ENCODE measurements at regions not wholly inside any gene's neighbourhood (a gene's known extent, or its start where the extent isn't known, plus 50 kb on each side); places are given as distances from the start of the nearest gene placed in this dataset.

DNA sequence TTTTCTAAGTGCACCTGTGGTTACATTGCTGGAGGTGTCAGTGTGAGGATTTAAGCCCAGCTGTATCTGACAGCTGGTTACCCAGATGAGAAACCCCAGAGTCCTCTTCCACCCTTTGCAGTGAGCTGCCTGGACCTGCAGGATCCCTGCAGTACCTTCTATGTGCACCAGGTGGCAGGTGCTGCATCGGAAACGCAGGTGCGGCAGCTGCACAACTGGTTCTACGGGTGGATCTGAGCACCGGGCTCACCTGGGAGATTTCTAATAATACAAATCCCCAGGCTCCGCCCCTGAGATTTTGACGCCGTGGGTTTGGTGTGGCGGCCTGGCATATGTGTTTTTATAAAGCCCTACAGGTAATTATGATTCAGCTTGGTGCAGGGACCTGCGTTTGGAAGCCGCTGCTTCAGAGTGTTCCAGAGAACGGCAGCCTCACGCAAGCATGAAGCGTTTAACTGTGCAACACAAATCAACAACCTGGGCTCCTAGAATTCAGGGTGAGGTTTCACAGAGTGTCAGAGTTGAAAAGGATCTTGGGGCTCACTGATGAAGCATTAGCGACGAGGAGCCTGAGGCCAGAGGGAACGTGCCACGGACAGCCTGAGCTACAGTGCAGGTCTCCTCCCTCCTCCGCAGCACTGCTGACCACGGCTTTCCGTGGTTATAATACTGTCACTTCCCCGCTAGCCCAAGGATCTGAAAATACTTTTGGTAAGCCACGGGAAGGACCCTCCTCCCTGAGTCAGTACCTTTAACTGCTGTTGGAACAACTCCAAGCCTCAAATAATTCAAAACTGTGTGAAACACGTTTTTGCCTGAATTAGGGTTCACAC is 96.7 kb upstream of the TRABD2B start (continued):
- TF ChIP-seq, protein P1, sequence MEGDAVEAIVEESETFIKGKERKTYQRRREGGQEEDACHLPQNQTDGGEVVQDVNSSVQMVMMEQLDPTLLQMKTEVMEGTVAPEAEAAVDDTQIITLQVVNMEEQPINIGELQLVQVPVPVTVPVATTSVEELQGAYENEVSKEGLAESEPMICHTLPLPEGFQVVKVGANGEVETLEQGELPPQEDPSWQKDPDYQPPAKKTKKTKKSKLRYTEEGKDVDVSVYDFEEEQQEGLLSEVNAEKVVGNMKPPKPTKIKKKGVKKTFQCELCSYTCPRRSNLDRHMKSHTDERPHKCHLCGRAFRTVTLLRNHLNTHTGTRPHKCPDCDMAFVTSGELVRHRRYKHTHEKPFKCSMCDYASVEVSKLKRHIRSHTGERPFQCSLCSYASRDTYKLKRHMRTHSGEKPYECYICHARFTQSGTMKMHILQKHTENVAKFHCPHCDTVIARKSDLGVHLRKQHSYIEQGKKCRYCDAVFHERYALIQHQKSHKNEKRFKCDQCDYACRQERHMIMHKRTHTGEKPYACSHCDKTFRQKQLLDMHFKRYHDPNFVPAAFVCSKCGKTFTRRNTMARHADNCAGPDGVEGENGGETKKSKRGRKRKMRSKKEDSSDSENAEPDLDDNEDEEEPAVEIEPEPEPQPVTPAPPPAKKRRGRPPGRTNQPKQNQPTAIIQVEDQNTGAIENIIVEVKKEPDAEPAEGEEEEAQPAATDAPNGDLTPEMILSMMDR (conservative IDR thresholded peaks at IDR 0.05; ENCODE audit: low read depth, low read length) = peak; percentile 38; the same call in 1 of the 2 replicates

DNA sequence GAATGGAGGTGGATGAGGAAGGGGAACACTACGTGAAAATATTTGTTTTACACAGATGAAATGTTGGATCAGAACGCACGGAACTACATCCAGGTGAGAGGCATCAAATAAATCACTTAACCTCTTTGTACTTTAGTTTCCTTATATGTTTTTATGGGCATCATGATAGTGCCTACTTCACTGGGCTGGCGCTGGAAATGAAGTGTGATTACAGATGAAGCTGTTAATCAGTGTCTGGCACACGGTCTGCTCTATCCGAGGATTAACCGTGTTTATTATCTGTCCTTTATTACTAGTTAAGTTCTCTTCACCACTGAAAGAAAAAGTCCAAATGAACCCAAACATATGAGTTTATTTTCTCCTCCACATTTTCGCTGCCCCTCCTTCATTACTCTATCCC is 96.0 kb upstream of the TRABD2B start:
- BruUV-seq (replicated peaks) = no TSS peak
- no peaks in the 10 kb centered on the region for H3K27me3 ChIP-seq (ENCODE audit: control insufficient read depth, insufficient read depth, low read length)
- no peak overlapping the region for H2AK5ac ChIP-seq (ENCODE audit: low read depth, low read length)
- no peak overlapping the region for H3K9ac ChIP-seq (ENCODE audit: low read depth, low read length)
- H3K27ac ChIP-seq (ENCODE audit: insufficient read depth, low read length) = no peak overlapping the region
- ChIA-PET POLR2A (ENCODE audit: unreplicated experiment) (no interaction called here), CTCF (no interaction called here)
- H4K20me1 ChIP-seq (ENCODE audit: insufficient read depth, low read length) = no peaks in the 10 kb centered on the region
- H4K8ac ChIP-seq (ENCODE audit: low read depth in 2 of 2, low read length in 2 of 2) = no peak overlapping the region
- no peak overlapping the region for H3K4me3 ChIP-seq (ENCODE audit: insufficient read depth, low read depth, low read length)
- no peak for DNase-seq
- H2AFZ ChIP-seq (replicated peaks; ENCODE audit: low read length, poor library complexity) = no peak overlapping the region
- H3K14ac ChIP-seq (replicated peaks; ENCODE audit: low read depth, low read length) = no peak overlapping the region
- no peaks in the 10 kb centered on the region for H3K79me1 ChIP-seq (ENCODE audit: low read depth in 1 of 2, low read length in 2 of 2)
- H3K56ac ChIP-seq (ENCODE audit: extremely low read depth, insufficient read depth, low read length) = no peak overlapping the region
- H3K4ac ChIP-seq (ENCODE audit: low read depth, low read length) = no peak overlapping the region
- WGBS, 2 experiments (ENCODE audit: extremely low coverage in 2 of 2, insufficient read length in 1 of 2) = no CpG with 5 or more reads among the region's 8 CpGs
- H2AK9ac ChIP-seq (replicated peaks; ENCODE audit: low read depth, low read length, poor library complexity) = no peak overlapping the region
- no peak overlapping the region for H4K5ac ChIP-seq (ENCODE audit: low read depth, low read length)
- H3K9me3 ChIP-seq (ENCODE audit: control insufficient read depth, insufficient read depth, low read length) = no peaks in the 10 kb centered on the region
- H2BK120ac ChIP-seq (ENCODE audit: low read depth, low read length) = no peak overlapping the region
- no peaks in the 10 kb centered on the region for H3K36me3 ChIP-seq (ENCODE audit: control insufficient read depth, insufficient read depth, low read length)
- H2BK5ac ChIP-seq (ENCODE audit: low read depth, low read length, poor library complexity, severe bottlenecking) = no peak overlapping the region
- no peak overlapping the region for H2BK15ac ChIP-seq (ENCODE audit: low read depth, low read length)
- H3K18ac ChIP-seq (ENCODE audit: low read depth, low read length) = no peak overlapping the region
- intact Hi-C loops (cut with micrococcal nuclease) = no loop called here
- no peak overlapping the region for H4K91ac ChIP-seq (ENCODE audit: insufficient read depth, low read depth, low read length)
- no peaks in the 10 kb centered on the region for H3K4me1 ChIP-seq (ENCODE audit: control insufficient read depth, insufficient read depth, low read length)
- H3K4me2 ChIP-seq (ENCODE audit: low read depth, low read length) = no peak overlapping the region
- dilution Hi-C loops (cut with HindIII; ENCODE audit: low sequenced_read_pairs, unreplicated experiment) = no loop called here
- in situ Hi-C loops (cut with MboI; ENCODE audit: low sequenced_read_pairs) = no loop called here
- ATAC-seq (ENCODE audit: low read depth) = no peak
- TF ChIP-seq CEBPB (IDR thresholded peaks at IDR 0.05; ENCODE audit: low read depth, low read length) = no peak
- TF ChIP-seq CHD1 (IDR thresholded peaks at IDR 0.05; ENCODE audit: low read depth, low read length) = no peak
- TF ChIP-seq, protein P2, sequence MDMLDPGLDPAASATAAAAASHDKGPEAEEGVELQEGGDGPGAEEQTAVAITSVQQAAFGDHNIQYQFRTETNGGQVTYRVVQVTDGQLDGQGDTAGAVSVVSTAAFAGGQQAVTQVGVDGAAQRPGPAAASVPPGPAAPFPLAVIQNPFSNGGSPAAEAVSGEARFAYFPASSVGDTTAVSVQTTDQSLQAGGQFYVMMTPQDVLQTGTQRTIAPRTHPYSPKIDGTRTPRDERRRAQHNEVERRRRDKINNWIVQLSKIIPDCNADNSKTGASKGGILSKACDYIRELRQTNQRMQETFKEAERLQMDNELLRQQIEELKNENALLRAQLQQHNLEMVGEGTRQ (IDR thresholded peaks at IDR 0.05; ENCODE audit: low read depth, low read length) = no peak
- no peaks in the 10 kb centered on the region for H3K9me1 ChIP-seq (ENCODE audit: insufficient read depth, low read length)
- H3K23ac ChIP-seq (ENCODE audit: low read depth, low read length) = no peak overlapping the region
- H2BK20ac ChIP-seq (ENCODE audit: low read depth, low read length) = no peak overlapping the region

Measured in IMR-90 (cell line).